ENCODE measurements at regions not wholly inside any gene's neighbourhood (a gene's known extent, or its start where the extent isn't known, plus 50 kb on each side); places are given as distances from the start of the nearest gene placed in this dataset.

GRCh38 chr4:11635342-11635741, 206.6 kb upstream of the HS3ST1 start (continued):
- no peak for TF ChIP-seq REST (IDR thresholded peaks at IDR 0.05; ENCODE audit: unreplicated experiment)

GRCh38 chr4:11634283-11634682, 205.6 kb upstream of the HS3ST1 start:
- 0 out of 2 replicates have a peak, but pooled peaks cover 5% of the 10 kb centered on the region for H3K36me3 ChIP-seq (ENCODE audit: insufficient read depth)
- H3K4me3 Mint-ChIP-seq: no peak overlapping the region
- H3K27me3 Mint-ChIP-seq (ENCODE audit: insufficient read depth, low read depth, poor library complexity): peaks cover 2% of the 10 kb centered on the region
- 0 out of 2 replicates have a peak, but pooled peaks cover under 1% of the 10 kb centered on the region for H3K9me2 ChIP-seq (ENCODE audit: insufficient read depth)
- H4K20me1 ChIP-seq (replicated peaks; ENCODE audit: insufficient read depth): no peaks in the 10 kb centered on the region
- H3K4me1 Mint-ChIP-seq: peaks cover 5% of the 10 kb centered on the region
- no peak overlapping the region for H3K27ac ChIP-seq (ENCODE audit: low read depth)
- DNase-seq (ENCODE audit: low spot score): no peak
- no peak overlapping the region for H3K4me2 ChIP-seq
- no peaks in the 10 kb centered on the region for H3K27me3 ChIP-seq (ENCODE audit: insufficient read depth)
- H3K36me3 Mint-ChIP-seq (ENCODE audit: low read depth): peaks cover 9% of the 10 kb centered on the region; the same call in 2 of the 3 replicates
- H3K79me2 ChIP-seq (replicated peaks; ENCODE audit: insufficient read depth): no peaks in the 10 kb centered on the region
- ATAC-seq: no peak
- no peaks in the 10 kb centered on the region for H3F3A ChIP-seq (replicated peaks; ENCODE audit: low read depth)
- no peak overlapping the region for H3K4me3 ChIP-seq
- peaks cover 9% of the 10 kb centered on the region for H3K9me3 Mint-ChIP-seq
- H2AFZ ChIP-seq: no peak overlapping the region
- H3K4me1 ChIP-seq (ENCODE audit: insufficient read depth): no peaks in the 10 kb centered on the region; the same call in 1 of the 2 replicates
- TF ChIP-seq, protein P1, sequence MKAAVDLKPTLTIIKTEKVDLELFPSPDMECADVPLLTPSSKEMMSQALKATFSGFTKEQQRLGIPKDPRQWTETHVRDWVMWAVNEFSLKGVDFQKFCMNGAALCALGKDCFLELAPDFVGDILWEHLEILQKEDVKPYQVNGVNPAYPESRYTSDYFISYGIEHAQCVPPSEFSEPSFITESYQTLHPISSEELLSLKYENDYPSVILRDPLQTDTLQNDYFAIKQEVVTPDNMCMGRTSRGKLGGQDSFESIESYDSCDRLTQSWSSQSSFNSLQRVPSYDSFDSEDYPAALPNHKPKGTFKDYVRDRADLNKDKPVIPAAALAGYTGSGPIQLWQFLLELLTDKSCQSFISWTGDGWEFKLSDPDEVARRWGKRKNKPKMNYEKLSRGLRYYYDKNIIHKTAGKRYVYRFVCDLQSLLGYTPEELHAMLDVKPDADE (IDR thresholded peaks at IDR 0.05): no peak
- TF ChIP-seq EZH2 (IDR thresholded peaks at IDR 0.05; ENCODE audit: low read depth, unreplicated experiment): no peak
- no peak for TF ChIP-seq STAT1 (IDR thresholded peaks at IDR 0.05; ENCODE audit: unreplicated experiment)
- no peak for TF ChIP-seq ZNF331 (CRISPR knock-in tag; IDR thresholded peaks at IDR 0.05; ENCODE audit: low read depth)
- no peak for TF ChIP-seq JUNB (IDR thresholded peaks at IDR 0.05; ENCODE audit: unreplicated experiment)
- no peak for TF ChIP-seq REST (IDR thresholded peaks at IDR 0.05; ENCODE audit: unreplicated experiment)
- TF ChIP-seq EZH2phosphoT487 (IDR thresholded peaks at IDR 0.05; ENCODE audit: unreplicated experiment): no peak
- TF ChIP-seq ZNF462 (CRISPR knock-in tag; IDR thresholded peaks at IDR 0.05): no peak
- no peak for TF ChIP-seq NANOG (IDR thresholded peaks at IDR 0.05; ENCODE audit: borderline replicate concordance)
- TF ChIP-seq POLR2AphosphoS5 (IDR thresholded peaks at IDR 0.05; ENCODE audit: low read depth): no peak
- no peak overlapping the region for H3K27ac Mint-ChIP-seq
